Testis (tissue), 2 donors: ENCODE measurements at regions not wholly inside any gene's neighbourhood (a gene's known extent, or its start where the extent isn't known, plus 50 kb on each side); places are given as distances from the start of the nearest gene placed in this dataset.
"Not testable (repeated sequence)": the region's sequence is repeated elsewhere in the genome, so short reads cannot be mapped to it uniquely, and the experiment has no call there.

ENCODE experiments used
- DNase-seq: peaks from one replicate; pipeline ENCODE4 v3.0.0-alpha.2; 2019
- H3K27ac ChIP-seq, 2 donors: fragments of 200-600 bp; sonication (generic); one replicate each; pipeline ENCODE4 v1.5.1; 2019
- H3K27me3 ChIP-seq: fragments of 200-600 bp; sonication (generic); one replicate; pipeline ENCODE4 v1.5.1; 2019
- H3K36me3 ChIP-seq: fragments of 200-600 bp; sonication (generic); one replicate; pipeline ENCODE4 v1.5.1; 2017; ENCODE audit warnings: low read depth; ENCODE audit errors: missing control alignments
- H3K4me1 ChIP-seq: fragments of 200-600 bp; sonication (generic); one replicate; pipeline ENCODE4 v1.5.1; 2019
- H3K4me3 ChIP-seq, 2 donors: fragments of 200-600 bp; sonication (generic); one replicate each; pipeline ENCODE4 v1.5.1; 2017 to 2019
- H3K9me3 ChIP-seq: fragments of 200-600 bp; sonication (generic); one replicate; pipeline ENCODE4 v1.5.1; 2017
- CTCF ChIP-seq, 3 experiments: fragments of 450-650 bp in 2 of 3; fragments of 200-600 bp in 1 of 3; sonication (generic) in 1 of 3; IDR thresholded peaks; one replicate each; pipeline ENCODE4 v1.5.1; 2016 to 2019; ENCODE audit warnings: antibody characterized with exemption in 3 of 3, mild to moderate bottlenecking in 2 of 3, moderate library complexity in 1 of 3
- POLR2A ChIP-seq: fragments of 450-650 bp; IDR thresholded peaks from one replicate; pipeline ENCODE4 v1.6.1; 2017; ENCODE audit warnings: antibody characterized with exemption, mild to moderate bottlenecking, moderate library complexity
- WGBS, 2 donors: methylation state at CpG; one replicate each; pipeline ENCODE4 v1.1.5; 2018; 5-methylcytosine and 5-hydroxymethylcytosine counted together
- intact Hi-C: fragments of 100-400 bp; cut with DNase I; formaldehyde crosslinking; loops from one replicate; pipeline ENCODE4 v1.15.1; 2023; ENCODE audit warnings: low total_unique reads

- WGBS, 2 donors, result 69 to 71% methylated on average over 3 of the region's 3 CpGs
- no peaks in the 10 kb centered on the region for H3K36me3 ChIP-seq
- no peak overlapping the region for H3K27ac ChIP-seq
- intact Hi-C loops, result no loop called here
- no peaks in the 10 kb centered on the region for H3K4me1 ChIP-seq
- DNase-seq, result no peak
- no peaks in the 10 kb centered on the region for H3K9me3 ChIP-seq
- H3K27me3 ChIP-seq, result no peaks in the 10 kb centered on the region
- no peak overlapping the region for H3K4me3 ChIP-seq
- TF ChIP-seq CTCF (IDR thresholded peaks at IDR 0.05) (no peak), POLR2A (no peak)
These were observed 158.9 kb downstream of the HINT1 start for GRCh38 chr5:131005963-131006684.

- peaks cover 5% of the 10 kb centered on the region for H3K4me1 ChIP-seq
- TF ChIP-seq POLR2A (no peak), CTCF (IDR thresholded peaks at IDR 0.05) (no peak)
- 27 to 29% methylated on average over 1 of the region's 1 CpG for WGBS, 2 donors
- intact Hi-C loops, result no loop called here
- H3K4me3 ChIP-seq, result no peak overlapping the region
- no peak for DNase-seq
- H3K36me3 ChIP-seq, result no peaks in the 10 kb centered on the region
- H3K27me3 ChIP-seq, result no peaks in the 10 kb centered on the region
- H3K9me3 ChIP-seq, result no peaks in the 10 kb centered on the region
- no peak overlapping the region for H3K27ac ChIP-seq
These were observed 163.5 kb downstream of the HINT1 start for GRCh38 chr5:131001507-131001906.

- no peaks in the 10 kb centered on the region for H3K27me3 ChIP-seq
- no peak overlapping the region for H3K4me3 ChIP-seq
- H3K27ac ChIP-seq, result no peak overlapping the region
- H3K4me1 ChIP-seq, result peaks cover 5% of the 10 kb centered on the region
- H3K36me3 ChIP-seq, result no peaks in the 10 kb centered on the region
- TF ChIP-seq CTCF (IDR thresholded peaks at IDR 0.05) (no peak), POLR2A (no peak)
- no peaks in the 10 kb centered on the region for H3K9me3 ChIP-seq
- intact Hi-C loops, result no loop called here
- DNase-seq, result no peak
These were observed 164.8 kb downstream of the HINT1 start for GRCh38 chr5:131000289-131000688.

- H3K9me3 ChIP-seq, H3K27me3 ChIP-seq, H3K27ac ChIP-seq, H3K4me3 ChIP-seq, DNase-seq, H3K36me3 ChIP-seq, H3K4me1 ChIP-seq, intact Hi-C loops: not testable (repeated sequence)
These were observed 168.3 kb downstream of the HINT1 start for GRCh38 chr5:130996720-130997119.

GRCh38 chr5:130995851-130996250, 169.2 kb downstream of the HINT1 start:
- 75 to 83% methylated on average over 23 of the region's 23 CpGs for WGBS, 2 donors
- DNase-seq, result peak; percentile 29
- Histone ChIP-seq H3K9me3 (no peaks in the 10 kb centered on the region), H3K27me3 (no peaks in the 10 kb centered on the region), H3K36me3 (no peaks in the 10 kb centered on the region), H3K4me3 (peak overlapping the region; percentile 2 to 43), H3K4me1 (peaks cover 5% of the 10 kb centered on the region), H3K27ac (no peak overlapping the region)
- intact Hi-C loops, result no loop called here
- TF ChIP-seq POLR2A (no peak), CTCF (IDR thresholded peaks at IDR 0.05) (no peak)
